ENCODE measurements at regions not wholly inside any gene's neighbourhood (a gene's known extent, or its start where the extent isn't known, plus 50 kb on each side); places are given as distances from the start of the nearest gene placed in this dataset.

- TF ChIP-seq EZH2phosphoT487 (IDR thresholded peaks at IDR 0.05; ENCODE audit: low read depth, severe bottlenecking, unreplicated experiment) (no peak), EZH2 (IDR thresholded peaks at IDR 0.05; ENCODE audit: borderline replicate concordance) (no peak)
- TF ChIP-seq, protein P1, sequence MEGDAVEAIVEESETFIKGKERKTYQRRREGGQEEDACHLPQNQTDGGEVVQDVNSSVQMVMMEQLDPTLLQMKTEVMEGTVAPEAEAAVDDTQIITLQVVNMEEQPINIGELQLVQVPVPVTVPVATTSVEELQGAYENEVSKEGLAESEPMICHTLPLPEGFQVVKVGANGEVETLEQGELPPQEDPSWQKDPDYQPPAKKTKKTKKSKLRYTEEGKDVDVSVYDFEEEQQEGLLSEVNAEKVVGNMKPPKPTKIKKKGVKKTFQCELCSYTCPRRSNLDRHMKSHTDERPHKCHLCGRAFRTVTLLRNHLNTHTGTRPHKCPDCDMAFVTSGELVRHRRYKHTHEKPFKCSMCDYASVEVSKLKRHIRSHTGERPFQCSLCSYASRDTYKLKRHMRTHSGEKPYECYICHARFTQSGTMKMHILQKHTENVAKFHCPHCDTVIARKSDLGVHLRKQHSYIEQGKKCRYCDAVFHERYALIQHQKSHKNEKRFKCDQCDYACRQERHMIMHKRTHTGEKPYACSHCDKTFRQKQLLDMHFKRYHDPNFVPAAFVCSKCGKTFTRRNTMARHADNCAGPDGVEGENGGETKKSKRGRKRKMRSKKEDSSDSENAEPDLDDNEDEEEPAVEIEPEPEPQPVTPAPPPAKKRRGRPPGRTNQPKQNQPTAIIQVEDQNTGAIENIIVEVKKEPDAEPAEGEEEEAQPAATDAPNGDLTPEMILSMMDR (IDR thresholded peaks at IDR 0.05; ENCODE audit: poor library complexity), result no peak
Observed at GRCh38 chr5:167177736-167178135, 1113.7 kb upstream of the WWC1 start.

All from hepatocyte (in vitro differentiated cells).